ENCODE measurements at regions not wholly inside any gene's neighbourhood (a gene's known extent, or its start where the extent isn't known, plus 50 kb on each side); places are given as distances from the start of the nearest gene placed in this dataset.

DNA sequence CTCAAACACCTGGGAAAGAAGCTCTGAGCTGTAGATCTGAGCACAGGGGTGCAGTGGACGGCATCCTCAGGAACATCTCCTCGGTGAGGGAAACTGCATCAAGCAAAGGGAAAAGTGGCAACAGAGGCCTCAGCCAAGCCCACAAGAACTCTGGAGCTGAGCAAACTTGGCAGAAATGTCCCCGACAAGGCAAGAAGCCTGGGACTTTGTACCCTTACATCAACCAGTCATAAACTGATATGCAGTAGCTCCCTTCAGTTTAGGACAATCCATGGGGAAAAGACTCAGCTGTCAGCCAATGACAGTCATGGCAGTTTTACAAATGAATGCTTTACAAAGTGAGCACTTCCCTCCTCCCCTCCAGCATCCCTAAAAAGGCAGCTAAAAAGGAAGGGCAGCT lies 210.0 kb upstream of the DYNLRB2 start:
- TF ChIP-seq POLR2A (IDR thresholded peaks at IDR 0.05) (no peak), POLR2AphosphoS5 (IDR thresholded peaks at IDR 0.05) (no peak), EP300 (IDR thresholded peaks at IDR 0.05) (no peak)
- TF ChIP-seq, protein P1, sequence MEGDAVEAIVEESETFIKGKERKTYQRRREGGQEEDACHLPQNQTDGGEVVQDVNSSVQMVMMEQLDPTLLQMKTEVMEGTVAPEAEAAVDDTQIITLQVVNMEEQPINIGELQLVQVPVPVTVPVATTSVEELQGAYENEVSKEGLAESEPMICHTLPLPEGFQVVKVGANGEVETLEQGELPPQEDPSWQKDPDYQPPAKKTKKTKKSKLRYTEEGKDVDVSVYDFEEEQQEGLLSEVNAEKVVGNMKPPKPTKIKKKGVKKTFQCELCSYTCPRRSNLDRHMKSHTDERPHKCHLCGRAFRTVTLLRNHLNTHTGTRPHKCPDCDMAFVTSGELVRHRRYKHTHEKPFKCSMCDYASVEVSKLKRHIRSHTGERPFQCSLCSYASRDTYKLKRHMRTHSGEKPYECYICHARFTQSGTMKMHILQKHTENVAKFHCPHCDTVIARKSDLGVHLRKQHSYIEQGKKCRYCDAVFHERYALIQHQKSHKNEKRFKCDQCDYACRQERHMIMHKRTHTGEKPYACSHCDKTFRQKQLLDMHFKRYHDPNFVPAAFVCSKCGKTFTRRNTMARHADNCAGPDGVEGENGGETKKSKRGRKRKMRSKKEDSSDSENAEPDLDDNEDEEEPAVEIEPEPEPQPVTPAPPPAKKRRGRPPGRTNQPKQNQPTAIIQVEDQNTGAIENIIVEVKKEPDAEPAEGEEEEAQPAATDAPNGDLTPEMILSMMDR (IDR thresholded peaks at IDR 0.05), result no peak
- intact Hi-C loops (cut with DNase I), result no loop called here
- Histone ChIP-seq H3K9me3 (no peaks in the 10 kb centered on the region), H3K27me3 (no peaks in the 10 kb centered on the region), H3K4me1 (no peaks in the 10 kb centered on the region), H3K4me3 (no peak overlapping the region), H3K27ac (no peak overlapping the region), H3K36me3 (no peaks in the 10 kb centered on the region)
- no peak for DNase-seq
- 26 to 66% methylated on average over 3 of the region's 3 CpGs for WGBS, 2 donors

GRCh38 chr16:80330150-80330549 lies 210.6 kb upstream of the DYNLRB2 start:
- no peaks in the 10 kb centered on the region for H3K36me3 ChIP-seq
- TF ChIP-seq, protein P1 (IDR thresholded peaks at IDR 0.05), result no peak
- TF ChIP-seq POLR2A (IDR thresholded peaks at IDR 0.05) (no peak), EP300 (IDR thresholded peaks at IDR 0.05) (no peak), POLR2AphosphoS5 (IDR thresholded peaks at IDR 0.05) (no peak)
- intact Hi-C loops (cut with DNase I), result no loop called here
- H3K9me3 ChIP-seq, result no peaks in the 10 kb centered on the region
- H3K27ac ChIP-seq, result no peak overlapping the region
- 80 to 88% methylated on average over 3 of the region's 3 CpGs for WGBS, 2 donors
- no peaks in the 10 kb centered on the region for H3K4me1 ChIP-seq
- H3K4me3 ChIP-seq, result no peak overlapping the region
- no peaks in the 10 kb centered on the region for H3K27me3 ChIP-seq
- no peak for DNase-seq

- no peaks in the 10 kb centered on the region for H3K9me3 ChIP-seq
- 74 to 76% methylated on average over 1 of the region's 1 CpG for WGBS, 2 donors
- no peaks in the 10 kb centered on the region for H3K4me1 ChIP-seq
- H3K27ac ChIP-seq, result no peak overlapping the region
- no peak for DNase-seq
- H3K4me3 ChIP-seq, result no peak overlapping the region
- no peak for TF ChIP-seq POLR2A (IDR thresholded peaks at IDR 0.05)
- TF ChIP-seq, protein P1 (IDR thresholded peaks at IDR 0.05), result no peak
- no peak for TF ChIP-seq POLR2AphosphoS5 (IDR thresholded peaks at IDR 0.05)
- no peak for TF ChIP-seq EP300 (IDR thresholded peaks at IDR 0.05)
- H3K27me3 ChIP-seq, result no peaks in the 10 kb centered on the region
- intact Hi-C loops (cut with DNase I), result no loop called here
- no peaks in the 10 kb centered on the region for H3K36me3 ChIP-seq
Measured at GRCh38 chr16:80327740-80328139, 213.1 kb upstream of the DYNLRB2 start.

DNA sequence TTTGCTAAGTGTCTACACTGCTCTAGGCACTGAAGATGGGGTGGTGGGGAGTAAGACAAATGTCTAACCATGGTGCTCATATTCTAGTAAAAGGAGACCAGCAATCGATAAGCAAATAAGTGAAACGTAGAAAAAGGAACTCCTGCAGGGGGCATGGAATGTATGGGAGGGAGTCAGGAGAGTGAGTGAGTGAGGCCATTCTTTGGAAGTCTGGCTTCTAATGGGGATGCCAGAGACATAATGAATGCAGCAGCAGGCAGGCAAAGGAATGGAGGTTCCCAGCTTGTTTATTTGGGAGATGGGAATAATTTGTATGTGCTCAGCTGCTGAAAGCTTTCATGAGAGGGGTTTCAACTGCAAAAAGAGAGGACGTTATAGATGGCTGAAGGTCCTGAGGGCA lies 216.4 kb upstream of the DYNLRB2 start:
- Histone ChIP-seq H3K27ac (no peak overlapping the region), H3K27me3 (peaks cover 0 to 3% (median 0%) of the 10 kb centered on the region in 3 donors), H3K4me1 (no peaks in the 10 kb centered on the region), H3K4me3 (no peak overlapping the region), H3K9me3 (no peaks in the 10 kb centered on the region), H3K36me3 (no peaks in the 10 kb centered on the region)
- TF ChIP-seq POLR2A (IDR thresholded peaks at IDR 0.05), result no peak
- TF ChIP-seq EP300 (IDR thresholded peaks at IDR 0.05), result no peak
- TF ChIP-seq, protein P1 (IDR thresholded peaks at IDR 0.05), result no peak
- no peak for TF ChIP-seq POLR2AphosphoS5 (IDR thresholded peaks at IDR 0.05)
- intact Hi-C loops (cut with DNase I), result no loop called here
- WGBS, 2 donors, result 75 to 82% methylated on average over 3 of the region's 3 CpGs
- no peak for DNase-seq

- no peak overlapping the region for H3K4me3 ChIP-seq
- intact Hi-C loops (cut with DNase I), result no loop called here
- no peaks in the 10 kb centered on the region for H3K36me3 ChIP-seq
- DNase-seq, result no peak
- peaks cover 0 to 3% (median 0%) of the 10 kb centered on the region in 3 donors for H3K27me3 ChIP-seq
- no peak overlapping the region for H3K27ac ChIP-seq
- TF ChIP-seq, protein P1 (IDR thresholded peaks at IDR 0.05), result no peak
- TF ChIP-seq POLR2A (IDR thresholded peaks at IDR 0.05) (no peak), EP300 (IDR thresholded peaks at IDR 0.05) (no peak), POLR2AphosphoS5 (IDR thresholded peaks at IDR 0.05) (no peak)
- WGBS, 2 donors, result 84 to 91% methylated on average over 3 of the region's 3 CpGs
- H3K4me1 ChIP-seq, result no peaks in the 10 kb centered on the region
- H3K9me3 ChIP-seq, result no peaks in the 10 kb centered on the region
Measured at GRCh38 chr16:80323808-80324195, 217.0 kb upstream of the DYNLRB2 start.
